Sigmoid colon (tissue), 3 donors: ENCODE measurements at regions not wholly inside any gene's neighbourhood (a gene's known extent, or its start where the extent isn't known, plus 50 kb on each side); places are given as distances from the start of the nearest gene placed in this dataset.

Experiments used
- POLR2A ChIP-seq, 2 donors: fragments of 450-650 bp; IDR thresholded peaks; one replicate each; pipeline ENCODE4 v1.6.1; 2016; ENCODE audit warnings: antibody characterized with exemption in 2 of 2, mild to moderate bottlenecking in 2 of 2, moderate library complexity in 2 of 2
- TF ChIP-seq, protein P1 (sequence below), 4 experiments: fragments of 450-650 bp in 3 of 4; fragments of 200-600 bp in 1 of 4; IDR thresholded peaks; one replicate each; pipeline ENCODE4 v1.5.1; 2016 to 2019; ENCODE audit warnings: antibody characterized with exemption in 4 of 4, mild to moderate bottlenecking in 3 of 4, moderate library complexity in 2 of 4

DNA sequence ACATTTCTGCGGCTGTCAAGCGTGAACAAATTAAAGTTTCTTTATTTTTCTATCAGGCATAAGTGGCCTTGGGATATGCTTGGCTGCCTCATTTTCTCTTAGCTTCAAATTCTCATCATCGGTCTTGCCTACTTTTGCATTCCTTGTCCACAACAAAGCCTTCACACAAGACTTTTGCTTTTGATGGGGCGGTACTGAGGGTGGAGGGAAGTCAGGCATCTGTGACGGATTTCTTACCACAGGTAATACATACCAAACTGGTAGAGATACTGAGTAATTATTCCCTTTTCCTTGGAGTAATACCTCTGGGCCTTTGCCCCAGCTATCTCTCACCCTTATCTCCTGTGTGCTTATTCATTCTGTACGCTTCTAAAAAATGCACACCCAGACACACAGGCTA lies 468.3 kb upstream of the RGPD4 start:
- TF ChIP-seq POLR2A (IDR thresholded peaks at IDR 0.05): no peak
- TF ChIP-seq, protein P1, sequence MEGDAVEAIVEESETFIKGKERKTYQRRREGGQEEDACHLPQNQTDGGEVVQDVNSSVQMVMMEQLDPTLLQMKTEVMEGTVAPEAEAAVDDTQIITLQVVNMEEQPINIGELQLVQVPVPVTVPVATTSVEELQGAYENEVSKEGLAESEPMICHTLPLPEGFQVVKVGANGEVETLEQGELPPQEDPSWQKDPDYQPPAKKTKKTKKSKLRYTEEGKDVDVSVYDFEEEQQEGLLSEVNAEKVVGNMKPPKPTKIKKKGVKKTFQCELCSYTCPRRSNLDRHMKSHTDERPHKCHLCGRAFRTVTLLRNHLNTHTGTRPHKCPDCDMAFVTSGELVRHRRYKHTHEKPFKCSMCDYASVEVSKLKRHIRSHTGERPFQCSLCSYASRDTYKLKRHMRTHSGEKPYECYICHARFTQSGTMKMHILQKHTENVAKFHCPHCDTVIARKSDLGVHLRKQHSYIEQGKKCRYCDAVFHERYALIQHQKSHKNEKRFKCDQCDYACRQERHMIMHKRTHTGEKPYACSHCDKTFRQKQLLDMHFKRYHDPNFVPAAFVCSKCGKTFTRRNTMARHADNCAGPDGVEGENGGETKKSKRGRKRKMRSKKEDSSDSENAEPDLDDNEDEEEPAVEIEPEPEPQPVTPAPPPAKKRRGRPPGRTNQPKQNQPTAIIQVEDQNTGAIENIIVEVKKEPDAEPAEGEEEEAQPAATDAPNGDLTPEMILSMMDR (IDR thresholded peaks at IDR 0.05): no peak
